CD4-positive, alpha-beta memory T cell (primary cell): ENCODE measurements at regions not wholly inside any gene's neighbourhood (a gene's known extent, or its start where the extent isn't known, plus 50 kb on each side); places are given as distances from the start of the nearest gene placed in this dataset.

Experiments used
- CTCF ChIA-PET: fragments of 350-600 bp; sonication (Branson Sonifier 250); formaldehyde crosslinking; loops from one replicate; lab custom pipeline; 2021; ENCODE audit warnings: inconsistent platforms; ENCODE audit not compliant: partially characterized antibody; lab: Charles Lee
- POLR2A ChIA-PET: fragments of 350-600 bp; sonication (Branson Sonifier 250); formaldehyde crosslinking; loops from one replicate; lab custom pipeline; 2021; ENCODE audit not compliant: partially characterized antibody; lab: Charles Lee
- DNase-seq, 5 donors: peaks; one replicate each; pipeline versions ENCODE4 v3.0.0 to v3.0.0-alpha.2; 2020 to 2022; ENCODE audit warnings: mixed read lengths in 1 of 5
- H3K27ac ChIP-seq: one replicate; pipeline ENCODE4 v1.7.0; 2013; ENCODE audit warnings: low read depth, low read length
- H3K27me3 ChIP-seq: 2 replicates; pipeline ENCODE4 v1.7.0; 2013; ENCODE audit warnings: mild to moderate bottlenecking, low read length, moderate library complexity; ENCODE audit not compliant: insufficient read depth
- H3K36me3 ChIP-seq: 2 replicates; pipeline ENCODE4 v1.7.0; 2013; ENCODE audit warnings: mild to moderate bottlenecking, low read length, moderate library complexity; ENCODE audit not compliant: insufficient read depth
- H3K4me1 ChIP-seq: 2 replicates; pipeline ENCODE4 v1.7.0; 2013; ENCODE audit warnings: mild to moderate bottlenecking, low read length, moderate library complexity; ENCODE audit not compliant: insufficient read depth
- H3K4me3 ChIP-seq, 2 donors: one replicate each; pipeline ENCODE4 v1.7.0; 2013; ENCODE audit warnings: low read length in 2 of 2, mild to moderate bottlenecking in 1 of 2
- H3K9me3 ChIP-seq, 2 donors: one replicate each; pipeline ENCODE4 v1.7.0; 2013; ENCODE audit warnings: low read length in 2 of 2, control low read depth in 1 of 2; ENCODE audit not compliant: control insufficient read depth in 1 of 2
- H3K27ac Mint-ChIP-seq, 7 donors: one replicate each; pipeline ENCODE4 v1.8.0; 2020 to 2021; ENCODE audit warnings: mixed read lengths in 7 of 7, mild to moderate bottlenecking in 6 of 7, inconsistent platforms in 3 of 7, moderate library complexity in 3 of 7
- H3K27me3 Mint-ChIP-seq, 2 donors: one replicate each; pipeline ENCODE4 v1.8.0; 2020 to 2021; ENCODE audit warnings: mixed read lengths in 2 of 2
- H3K36me3 Mint-ChIP-seq, 2 donors: one replicate each; pipeline ENCODE4 v1.8.0; 2020 to 2021; ENCODE audit warnings: mixed read lengths in 2 of 2, inconsistent platforms in 1 of 2, mild to moderate bottlenecking in 1 of 2
- H3K4me1 Mint-ChIP-seq, 4 donors: one replicate each; pipeline ENCODE4 v1.8.0; 2020 to 2021; ENCODE audit warnings: mixed read lengths in 4 of 4, mild to moderate bottlenecking in 1 of 4
- H3K4me3 Mint-ChIP-seq, 8 donors: one replicate each; pipeline ENCODE4 v1.8.0; 2020 to 2021; ENCODE audit warnings: mixed read lengths in 8 of 8, mild to moderate bottlenecking in 7 of 8, moderate library complexity in 6 of 8, inconsistent platforms in 3 of 8
- H3K9me3 Mint-ChIP-seq, 8 donors: one replicate each; pipeline ENCODE4 v1.8.0; 2020 to 2021; ENCODE audit warnings: mixed read lengths in 8 of 8, mild to moderate bottlenecking in 5 of 8, inconsistent platforms in 3 of 8, moderate library complexity in 1 of 8
- intact Hi-C: fragments of 100-400 bp; cut with micrococcal nuclease; formaldehyde crosslinking; loops from one replicate; pipeline ENCODE4 v1.15.1; 2023

DNA sequence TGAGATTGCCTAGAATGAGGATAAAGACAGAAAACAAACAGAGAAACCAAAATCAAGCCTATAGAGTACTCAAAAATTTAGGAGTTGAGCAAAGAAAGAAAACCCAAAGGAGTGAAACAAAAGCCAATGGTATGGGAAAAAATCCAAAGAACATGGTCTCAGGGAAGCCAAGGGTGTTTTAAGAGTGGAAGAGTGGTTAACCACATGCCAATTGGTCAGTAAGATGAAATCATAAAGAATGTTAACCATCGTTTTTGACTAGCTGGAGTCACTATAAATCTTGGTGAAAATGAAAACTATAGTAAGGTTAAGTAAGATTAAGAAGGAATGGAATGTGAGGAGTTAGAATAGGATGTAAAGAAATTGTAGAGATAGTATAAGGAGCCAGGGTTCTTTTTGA is 64.7 kb upstream of the RPL34 start:
- H3K27me3 ChIP-seq, result no peaks in the 10 kb centered on the region

DNA sequence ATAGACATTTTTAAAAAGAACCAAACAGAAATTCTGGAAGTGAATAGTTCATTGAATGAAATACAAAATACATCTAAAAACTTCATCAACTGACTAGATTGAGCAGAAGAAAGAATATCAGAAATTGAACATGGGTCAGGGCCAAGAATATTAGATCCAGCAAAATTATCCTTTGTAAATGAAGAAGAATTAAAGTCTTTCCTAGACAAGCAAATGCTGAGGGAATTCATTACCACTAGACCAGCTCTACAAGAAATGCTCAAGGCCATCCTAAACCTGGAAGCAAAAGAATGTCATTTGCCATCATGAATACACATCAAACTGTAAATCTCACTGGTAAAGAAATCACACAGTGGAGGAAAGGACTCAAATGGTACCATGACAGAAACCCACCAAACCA is 72.7 kb upstream of the RPL34 start:
- intact Hi-C loops, result no loop called here
- Histone ChIP-seq H3K9me3 (peaks cover 0 to 5% of the 10 kb centered on the region in 2 donors), H3K4me1 (no peaks in the 10 kb centered on the region), H3K27ac (no peak overlapping the region), H3K4me3 (no peak overlapping the region), H3K27me3 (no peaks in the 10 kb centered on the region), H3K36me3 (no peaks in the 10 kb centered on the region)
- no peak overlapping the region for H3K27ac Mint-ChIP-seq
- H3K9me3 Mint-ChIP-seq, result peaks cover 2 to 56% (median 34%) of the 10 kb centered on the region in 8 donors
- CTCF ChIA-PET, result no interaction called here
- POLR2A ChIA-PET, result no interaction called here
- no peak overlapping the region for H3K4me3 Mint-ChIP-seq
- no peaks in the 10 kb centered on the region for H3K27me3 Mint-ChIP-seq
- peaks cover 14 to 29% of the 10 kb centered on the region in 2 donors for H3K36me3 Mint-ChIP-seq
- no peak for DNase-seq
- H3K4me1 Mint-ChIP-seq, result no peaks in the 10 kb centered on the region

More for the DNA sequence above, 64.7 kb upstream of the RPL34 start:
- DNase-seq, result no peak
- CTCF ChIA-PET, result interaction anchor here (1.0 kb wide), 2 partner anchors 521 to 525 kb away, joined by 3 read pairs; no protein-coding TSS in a partner anchor
- Histone ChIP-seq H3K4me1 (no peaks in the 10 kb centered on the region), H3K9me3 (no peaks in the 10 kb centered on the region), H3K36me3 (no peaks in the 10 kb centered on the region), H3K4me3 (no peak overlapping the region), H3K27ac (no peak overlapping the region)
- no peaks in the 10 kb centered on the region for H3K4me1 Mint-ChIP-seq
- H3K27me3 Mint-ChIP-seq, result no peaks in the 10 kb centered on the region
- POLR2A ChIA-PET, result no interaction called here
- intact Hi-C loops, result no loop called here
- peaks cover under 1 to 17% (median 4%) of the 10 kb centered on the region in 8 donors for H3K9me3 Mint-ChIP-seq
- H3K27ac Mint-ChIP-seq, result no peak overlapping the region
- H3K36me3 Mint-ChIP-seq, result peaks cover 0 to 10% of the 10 kb centered on the region in 2 donors
- peak overlapping the region in 1 of 8 donors; percentile 9 for H3K4me3 Mint-ChIP-seq

DNA sequence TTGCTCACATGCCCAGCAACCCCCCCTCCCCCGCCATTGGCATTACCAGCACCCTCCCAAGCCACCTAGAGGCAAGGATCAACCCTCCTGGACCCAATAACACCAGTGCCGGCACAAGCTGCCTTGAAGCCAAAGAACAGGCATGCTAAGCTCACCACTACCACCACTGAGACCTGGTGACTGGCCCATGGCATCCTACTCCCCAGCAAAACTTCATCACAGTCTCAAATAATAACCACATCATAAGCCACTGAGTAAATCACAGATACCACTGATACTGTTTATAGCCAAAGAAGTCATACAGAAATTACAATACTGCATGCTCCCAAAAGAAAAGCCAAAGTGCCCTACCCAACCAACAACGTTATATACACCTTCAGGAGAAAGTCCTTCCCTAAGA is 73.6 kb upstream of the RPL34 start:
- no peak overlapping the region for H3K4me3 ChIP-seq
- no peak for DNase-seq
- CTCF ChIA-PET, result no interaction called here
- H3K27ac Mint-ChIP-seq, result no peak overlapping the region
- H3K4me1 Mint-ChIP-seq, result peaks cover 0 to 1% (median 0%) of the 10 kb centered on the region in 4 donors
- peaks cover 0 to 5% of the 10 kb centered on the region in 2 donors for H3K9me3 ChIP-seq
- no peaks in the 10 kb centered on the region for H3K27me3 Mint-ChIP-seq
- H3K27ac ChIP-seq, result no peak overlapping the region
- no peak overlapping the region for H3K4me3 Mint-ChIP-seq
- H3K4me1 ChIP-seq, result no peaks in the 10 kb centered on the region
- POLR2A ChIA-PET, result no interaction called here
- no peaks in the 10 kb centered on the region for H3K36me3 ChIP-seq
- peaks cover 2 to 52% (median 30%) of the 10 kb centered on the region in 8 donors for H3K9me3 Mint-ChIP-seq
- intact Hi-C loops, result no loop called here
- peaks cover 14 to 29% of the 10 kb centered on the region in 2 donors for H3K36me3 Mint-ChIP-seq
- no peaks in the 10 kb centered on the region for H3K27me3 ChIP-seq

DNA sequence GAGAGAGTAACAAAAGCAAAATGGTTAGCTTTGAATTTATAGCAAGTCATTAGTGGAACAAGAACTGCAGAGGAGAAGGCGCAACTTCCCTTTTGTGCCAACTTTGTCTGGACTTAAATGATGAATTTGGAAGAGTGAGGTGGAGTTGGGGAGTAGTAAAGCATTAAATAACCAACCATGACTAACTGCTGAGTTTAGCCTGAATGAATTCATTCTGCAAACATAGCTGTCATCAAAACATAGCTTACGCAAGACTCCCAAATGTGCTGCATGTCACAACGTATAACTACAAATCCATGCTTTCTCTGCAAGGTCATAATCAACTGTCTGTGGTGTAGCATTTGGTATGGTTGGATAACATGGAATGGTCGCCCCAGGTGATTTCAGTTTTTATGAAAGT is 75.9 kb upstream of the RPL34 start:
- no peak overlapping the region for H3K4me3 ChIP-seq
- peaks cover 0 to 5% of the 10 kb centered on the region in 2 donors for H3K9me3 ChIP-seq
- Mint-ChIP-seq H3K27me3 (no peaks in the 10 kb centered on the region), H3K4me3 (no peak overlapping the region), H3K36me3 (peaks cover 9 to 18% of the 10 kb centered on the region in 2 donors), H3K4me1 (peaks cover 4 to 6% (median 4%) of the 10 kb centered on the region in 4 donors), H3K27ac (no peak overlapping the region), H3K9me3 (peaks cover 2 to 39% (median 21%) of the 10 kb centered on the region in 8 donors)
- intact Hi-C loops, result no loop called here
- no peak overlapping the region for H3K27ac ChIP-seq
- ChIA-PET CTCF (interaction anchor here (1.0 to 1.3 kb wide), 2 partner anchors 10 to 28 kb away, joined by 3 to 5 read pairs; no protein-coding TSS in a partner anchor), POLR2A (no interaction called here)
- H3K27me3 ChIP-seq, result no peaks in the 10 kb centered on the region
- H3K36me3 ChIP-seq, result no peaks in the 10 kb centered on the region
- no peaks in the 10 kb centered on the region for H3K4me1 ChIP-seq
- DNase-seq, result no peak

DNA sequence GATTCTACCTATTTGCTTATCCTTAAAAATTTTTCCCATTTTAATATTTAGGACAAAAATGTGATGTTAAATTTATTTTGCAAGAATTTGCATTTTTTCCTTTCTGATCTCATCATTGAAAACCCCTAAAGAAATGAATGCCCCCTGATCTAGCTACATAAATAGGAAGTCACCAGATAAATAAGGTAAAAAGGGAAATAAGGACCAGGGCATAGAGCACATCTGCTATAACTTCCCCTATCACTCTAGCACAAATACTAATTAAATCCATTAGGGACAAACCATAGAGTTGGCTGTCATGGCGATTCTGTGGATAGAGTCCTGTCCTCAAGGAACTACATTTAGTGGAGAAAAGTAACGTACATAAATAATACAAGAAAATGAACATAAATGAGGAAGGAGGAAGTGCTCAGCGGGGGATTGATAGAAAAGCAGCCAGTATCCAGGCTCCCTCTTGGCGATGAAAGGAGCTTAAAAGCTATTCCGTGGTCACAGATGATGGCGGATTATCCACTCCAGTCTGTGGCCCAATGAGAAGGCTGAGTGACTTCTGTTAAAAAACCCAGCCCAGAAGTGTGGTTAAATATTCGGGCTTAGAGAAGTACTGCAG is 76.9 kb upstream of the RPL34 start:
- CTCF ChIA-PET, result interaction anchor here (0.5 to 1.0 kb wide), 2 partner anchors 29 to 37 kb away, joined by 3 to 5 read pairs; no protein-coding TSS in a partner anchor
- no peak overlapping the region for H3K27ac ChIP-seq
- peaks cover 4 to 6% (median 4%) of the 10 kb centered on the region in 4 donors for H3K4me1 Mint-ChIP-seq

DNA sequence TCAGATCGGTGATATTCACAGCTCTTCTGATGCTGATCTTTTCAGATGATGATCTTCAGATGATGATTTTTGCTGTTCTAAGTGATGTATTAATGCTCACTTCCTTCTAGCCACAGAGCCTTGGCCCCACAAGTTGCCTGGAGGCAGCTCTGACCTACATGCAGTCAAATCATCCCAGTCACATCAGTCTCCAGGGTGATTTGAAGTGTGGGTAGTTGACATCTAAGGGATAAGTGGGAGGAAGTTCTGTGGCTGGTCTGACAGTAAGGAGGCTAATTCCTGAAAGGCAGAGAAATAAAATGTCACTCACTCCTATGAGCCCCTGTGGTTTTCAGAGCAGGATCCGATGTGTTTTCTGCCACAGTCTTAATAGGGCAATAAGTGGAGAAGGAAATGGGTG is 79.8 kb upstream of the RPL34 start:
- H3K4me3 Mint-ChIP-seq, result peak overlapping the region in 1 of 8 donors; percentile 4
- H3K4me1 Mint-ChIP-seq, result peaks cover 9 to 30% (median 23%) of the 10 kb centered on the region in 4 donors
- intact Hi-C loops, result no loop called here
- peak overlapping the region in 2 of 7 donors; percentile 13 to 83 for H3K27ac Mint-ChIP-seq
- H3K9me3 ChIP-seq, result no peaks in the 10 kb centered on the region
- H3K4me3 ChIP-seq, result no peak overlapping the region
- peaks cover 0 to 8% of the 10 kb centered on the region in 2 donors for H3K36me3 Mint-ChIP-seq
- no peak overlapping the region for H3K27ac ChIP-seq
- H3K27me3 Mint-ChIP-seq, result no peaks in the 10 kb centered on the region
- ChIA-PET POLR2A (interaction anchor here (2.0 kb wide), 1 partner anchor 12 kb away, joined by 6 read pairs; no protein-coding TSS in a partner anchor), CTCF (interaction anchor here (1.0 to 1.4 kb wide), 3 partner anchors 11 to 31 kb away, joined by 3 to 4 read pairs (median 3); no protein-coding TSS in a partner anchor)
- H3K9me3 Mint-ChIP-seq, result peaks cover 0 to 4% (median 0%) of the 10 kb centered on the region in 8 donors
- peaks cover 13% of the 10 kb centered on the region for H3K4me1 ChIP-seq
- H3K27me3 ChIP-seq, result no peaks in the 10 kb centered on the region
- H3K36me3 ChIP-seq, result no peaks in the 10 kb centered on the region
- DNase-seq, result peak in 1 of 5 donors; percentile 6

More for the DNA sequence above, 76.9 kb upstream of the RPL34 start:
- no peak overlapping the region for H3K4me3 ChIP-seq
- no peak overlapping the region for H3K27ac Mint-ChIP-seq
- intact Hi-C loops, result no loop called here
- peaks cover 0 to 5% of the 10 kb centered on the region in 2 donors for H3K9me3 ChIP-seq
- no peaks in the 10 kb centered on the region for H3K36me3 ChIP-seq
- H3K27me3 ChIP-seq, result no peaks in the 10 kb centered on the region
- POLR2A ChIA-PET, result no interaction called here
- H3K36me3 Mint-ChIP-seq, result peaks cover 5 to 8% of the 10 kb centered on the region in 2 donors
- no peaks in the 10 kb centered on the region for H3K27me3 Mint-ChIP-seq
- H3K9me3 Mint-ChIP-seq, result peaks cover 0 to 29% (median 15%) of the 10 kb centered on the region in 8 donors
- DNase-seq, result no peak
- H3K4me3 Mint-ChIP-seq, result no peak overlapping the region
- no peaks in the 10 kb centered on the region for H3K4me1 ChIP-seq

DNA sequence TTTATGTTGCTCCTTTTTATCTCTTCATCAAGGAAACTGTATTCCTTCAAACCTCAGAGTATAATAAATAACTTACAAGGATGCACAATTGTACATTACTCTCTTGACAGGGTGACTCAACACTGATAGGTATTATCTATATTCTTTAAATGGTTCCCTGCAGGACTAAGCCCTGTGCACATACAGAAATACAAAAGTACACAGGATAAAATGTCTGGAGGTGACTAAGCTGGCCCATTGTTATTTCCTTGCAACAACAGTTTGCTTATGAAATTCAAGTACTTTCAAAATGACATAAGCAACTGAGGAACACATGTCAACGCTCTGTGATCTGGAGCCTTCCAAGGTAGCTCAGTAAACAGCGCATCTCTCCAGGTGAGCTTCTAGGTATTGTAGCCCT is 83.8 kb upstream of the RPL34 start:
- Mint-ChIP-seq H3K27ac (peak overlapping the region in 1 of 7 donors; percentile 35), H3K36me3 (peaks cover 0 to 6% of the 10 kb centered on the region in 2 donors), H3K4me1 (peaks cover 23 to 59% (median 46%) of the 10 kb centered on the region in 4 donors), H3K9me3 (peaks cover 0 to 2% (median 0%) of the 10 kb centered on the region in 8 donors), H3K27me3 (no peaks in the 10 kb centered on the region), H3K4me3 (peak overlapping the region in 2 of 8 donors; percentile 32 to 54)
- intact Hi-C loops, result no loop called here
- Histone ChIP-seq H3K27ac (no peak overlapping the region), H3K9me3 (no peaks in the 10 kb centered on the region), H3K36me3 (no peaks in the 10 kb centered on the region), H3K4me3 (no peak overlapping the region), H3K4me1 (peaks cover 34% of the 10 kb centered on the region), H3K27me3 (no peaks in the 10 kb centered on the region)
- ChIA-PET POLR2A (interaction anchor here (0.7 kb wide), 1 partner anchor 423 kb away, joined by 3 read pairs; no protein-coding TSS in a partner anchor), CTCF (no interaction called here)
- DNase-seq, result no peak
